NCI-H82 treated with DMSO at 0.1 percent for 48 hours (cell line): ENCODE measurements at regions not wholly inside any gene's neighbourhood (a gene's known extent, or its start where the extent isn't known, plus 50 kb on each side); places are given as distances from the start of the nearest gene placed in this dataset.

Experiments
- DNase-seq: peaks from one replicate; lab custom pipeline; 2025; ENCODE audit not compliant: unreplicated experiment; lab: John Stamatoyannopoulos, UW

- DNase-seq = no peak
Measured at GRCh38 chr7:32428546-32428945, 61.6 kb downstream of the LSM5 start.

GRCh38 chr7:32427769-32428291 lies 62.4 kb downstream of the LSM5 start:
- no peak for DNase-seq

DNA sequence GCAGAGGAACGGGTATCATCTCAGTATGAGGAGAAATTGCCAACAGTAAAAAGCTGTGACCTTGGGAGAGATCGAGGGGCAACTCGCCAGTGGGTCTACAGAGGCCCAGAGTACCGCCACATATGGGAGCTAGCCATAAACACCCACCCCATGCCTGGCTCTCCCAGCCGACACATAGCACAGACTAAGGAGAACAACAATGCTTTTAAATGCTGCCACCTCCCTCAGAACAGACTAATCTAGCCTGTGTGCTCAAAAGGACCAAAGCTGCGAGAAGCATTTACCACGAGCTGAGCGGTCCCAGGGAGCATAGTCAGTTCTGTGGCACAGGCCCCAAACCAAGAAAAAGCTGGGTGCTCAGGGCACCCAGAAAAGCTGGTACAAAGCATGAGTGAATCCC lies 73.3 kb downstream of the LSM5 start:
- no peak for DNase-seq

- DNase-seq = no peak
Measured at GRCh38 chr7:32415936-32416335, 74.2 kb downstream of the LSM5 start.

DNA sequence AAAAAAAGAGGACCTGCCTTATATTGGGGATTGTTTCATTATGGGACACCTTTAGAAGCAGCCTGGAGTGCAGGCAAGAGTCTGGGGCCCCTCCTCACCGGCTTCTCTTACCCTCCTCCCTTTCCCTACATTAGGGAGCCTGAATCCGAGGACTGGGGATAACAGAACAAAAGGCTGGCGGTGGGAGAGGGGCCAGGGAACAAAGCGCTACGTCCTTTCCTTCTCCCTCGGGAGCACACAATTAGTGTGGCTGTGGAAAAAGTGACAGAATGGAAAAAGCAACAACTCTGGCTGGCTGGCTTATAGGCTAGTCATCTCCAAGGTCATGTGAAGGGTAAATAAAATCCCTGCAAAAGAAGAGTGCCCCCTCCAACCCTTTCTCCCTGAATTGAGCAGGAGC lies 74.7 kb downstream of the LSM5 start:
- no peak for DNase-seq

DNA sequence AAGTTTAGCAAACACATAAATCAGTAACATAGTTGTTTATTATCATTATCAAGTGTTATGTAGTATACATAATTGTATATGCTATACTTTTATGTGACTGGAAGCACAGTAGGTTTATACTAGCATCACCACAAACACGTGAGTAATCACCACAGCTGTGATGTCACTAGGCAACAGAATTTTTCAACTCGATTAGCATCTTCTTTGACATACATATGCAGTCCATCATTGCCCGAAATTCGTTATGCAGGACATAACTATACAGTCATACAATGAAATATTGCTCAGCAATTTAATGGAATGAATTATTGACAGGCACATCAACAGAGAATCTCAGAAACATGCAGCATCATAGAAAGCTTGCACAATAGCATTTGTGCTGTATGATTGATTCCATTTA lies 77.7 kb downstream of the LSM5 start:
- DNase-seq = no peak

DNA sequence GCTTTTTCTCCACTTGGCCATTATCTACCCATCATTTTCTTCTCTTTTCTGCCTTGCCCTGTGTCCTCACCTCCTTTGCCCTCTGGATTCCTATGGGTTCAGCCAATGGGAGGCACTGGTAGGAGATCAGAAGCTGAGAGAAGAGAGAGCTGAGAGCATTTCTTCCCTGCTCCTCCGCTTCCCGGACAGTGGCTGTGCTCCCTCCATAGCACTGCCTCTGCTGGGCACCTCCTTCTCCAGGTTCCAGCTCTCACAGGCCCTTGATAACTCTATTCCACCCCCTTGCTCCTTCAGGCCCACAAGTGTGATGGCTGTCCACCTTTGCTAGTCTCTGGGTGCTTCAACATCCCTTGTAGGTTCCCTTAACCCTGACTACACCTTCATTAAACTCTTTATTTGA lies 79.6 kb downstream of the LSM5 start:
- no peak for DNase-seq

GRCh38 chr7:32406386-32406785 lies 83.8 kb downstream of the LSM5 start:
- DNase-seq = no peak

DNA sequence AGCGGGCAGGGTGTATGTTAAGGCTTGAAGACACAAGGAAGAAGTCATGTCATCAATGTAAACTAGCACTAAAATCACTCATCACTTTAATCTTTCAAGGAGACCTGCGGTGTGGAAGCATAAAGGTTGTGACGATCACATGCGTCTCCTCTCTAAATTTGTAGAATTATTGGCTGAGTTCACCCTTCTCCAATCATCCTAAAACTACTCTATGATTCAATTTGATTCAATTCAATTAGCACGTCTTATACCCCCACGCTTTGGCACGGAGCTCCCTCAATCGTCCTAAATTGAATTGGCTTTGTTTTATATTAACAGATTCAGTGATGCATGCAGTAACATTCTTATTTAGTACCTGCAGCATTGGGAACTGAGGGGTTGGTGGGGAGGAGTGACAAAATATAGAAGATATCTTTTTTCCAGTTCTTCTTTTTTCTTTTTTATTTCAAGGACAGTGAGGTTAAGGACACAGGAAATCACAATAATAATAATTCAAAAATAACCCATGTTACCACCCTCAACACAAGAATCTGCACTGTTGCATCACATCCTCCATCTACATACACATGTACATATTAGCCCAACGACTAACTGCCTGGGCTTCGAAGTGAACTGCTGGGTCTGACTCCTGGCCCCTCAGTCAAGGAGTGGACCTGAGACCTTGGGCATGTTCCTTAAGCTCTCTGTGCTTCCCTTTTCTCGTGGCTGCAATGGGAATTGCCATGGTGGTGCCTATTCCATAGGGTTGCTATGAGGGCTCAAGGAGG lies 86.5 kb downstream of the LSM5 start:
- no peak for DNase-seq

- no peak for DNase-seq
Measured at GRCh38 chr7:32400676-32401075, 89.5 kb downstream of the LSM5 start.

DNA sequence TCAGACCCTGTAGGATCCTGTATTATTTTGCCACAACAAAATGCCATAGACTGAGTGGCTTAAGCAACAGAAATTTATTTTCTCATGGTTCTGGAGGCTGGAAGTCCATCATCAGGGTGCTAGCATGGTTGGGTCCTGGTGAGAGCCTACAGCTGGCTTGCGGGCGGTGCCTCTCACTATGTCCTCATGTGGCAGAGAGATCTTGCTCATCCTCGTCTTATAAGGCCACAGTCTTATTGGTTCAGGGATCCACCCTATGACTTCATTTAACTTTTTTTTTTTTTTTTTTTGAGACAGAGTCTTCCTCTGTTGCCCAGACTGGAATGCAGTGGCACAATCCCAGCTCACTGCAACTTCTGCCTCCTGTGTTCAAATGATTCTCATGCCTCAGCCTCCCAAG lies 90.9 kb downstream of the LSM5 start:
- no peak for DNase-seq

GRCh38 chr7:32395168-32395567 lies 95.0 kb downstream of the LSM5 start:
- DNase-seq = no peak

DNA sequence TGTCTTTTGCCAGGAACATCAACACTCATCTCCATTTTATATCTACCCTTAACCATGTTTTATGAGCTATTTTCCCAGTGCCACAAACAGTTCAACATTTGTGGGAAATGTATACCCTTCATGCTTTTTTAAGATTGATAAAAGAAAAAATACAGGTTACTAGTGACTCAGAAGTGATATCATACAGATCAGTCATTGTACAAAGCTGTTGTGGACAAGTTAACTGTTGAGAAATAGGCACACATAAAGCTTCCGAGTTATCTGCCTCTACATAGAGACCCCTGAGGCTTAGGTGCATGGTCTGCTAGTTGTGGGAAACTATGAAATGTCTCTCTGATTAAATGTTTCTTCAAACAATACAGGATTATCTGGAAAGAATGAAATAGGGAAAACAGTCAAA lies 96.3 kb downstream of the LSM5 start:
- no peak for DNase-seq

DNA sequence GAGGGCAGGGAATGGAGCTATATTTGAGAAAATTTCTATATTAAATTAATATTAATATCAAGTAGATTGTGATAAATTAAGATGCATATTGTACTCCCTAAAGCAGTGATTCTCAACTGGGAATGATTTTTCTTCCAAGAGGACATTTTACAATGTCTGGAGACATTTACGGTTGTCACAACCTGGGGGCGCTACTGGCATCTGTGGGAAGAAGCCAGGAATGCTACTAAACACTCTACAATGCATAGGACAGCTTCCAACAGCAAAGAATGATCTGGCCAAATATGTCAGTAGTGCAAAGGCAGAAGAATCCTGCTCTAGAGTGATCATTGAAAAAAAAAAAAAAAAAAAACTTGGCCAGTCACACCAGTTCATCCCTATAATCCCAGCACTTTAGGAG lies 100.0 kb downstream of the LSM5 start:
- DNase-seq = no peak

DNA sequence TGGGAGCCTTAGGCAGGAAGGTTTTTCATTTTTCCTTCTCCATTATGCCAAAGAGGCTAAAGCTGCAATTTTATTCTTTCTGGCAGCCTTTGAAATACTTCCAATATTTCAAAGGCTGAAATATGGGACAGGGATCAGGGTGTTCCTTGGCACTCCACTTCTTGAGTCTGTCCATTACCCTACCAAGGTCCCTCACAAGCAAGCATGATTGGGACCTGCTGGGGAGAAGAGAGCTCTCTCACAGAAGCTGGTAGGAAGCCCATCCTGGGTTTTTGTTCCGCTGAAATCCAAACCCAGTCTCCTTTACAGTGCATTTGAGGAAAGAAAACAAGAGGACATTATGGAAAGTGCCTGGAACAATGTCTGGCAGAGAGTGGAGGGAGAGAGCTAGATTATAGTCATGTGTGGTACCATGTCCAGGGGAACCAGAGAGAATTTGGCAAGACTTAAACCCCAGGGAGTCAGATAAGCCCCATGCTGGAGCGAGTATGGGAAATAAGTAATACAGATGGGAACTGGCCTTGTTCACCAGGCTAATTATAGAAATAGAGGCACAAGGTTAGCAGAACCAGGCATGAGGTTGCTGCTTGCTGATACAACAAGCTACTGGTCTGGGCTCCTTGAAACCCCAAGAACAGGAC lies 104.7 kb downstream of the LSM5 start:
- DNase-seq = no peak

- DNase-seq = no peak
Measured at GRCh38 chr7:32381024-32381601, 109.1 kb downstream of the LSM5 start.

- no peak for DNase-seq
Measured at GRCh38 chr7:32379510-32380112, 110.6 kb downstream of the LSM5 start.

DNA sequence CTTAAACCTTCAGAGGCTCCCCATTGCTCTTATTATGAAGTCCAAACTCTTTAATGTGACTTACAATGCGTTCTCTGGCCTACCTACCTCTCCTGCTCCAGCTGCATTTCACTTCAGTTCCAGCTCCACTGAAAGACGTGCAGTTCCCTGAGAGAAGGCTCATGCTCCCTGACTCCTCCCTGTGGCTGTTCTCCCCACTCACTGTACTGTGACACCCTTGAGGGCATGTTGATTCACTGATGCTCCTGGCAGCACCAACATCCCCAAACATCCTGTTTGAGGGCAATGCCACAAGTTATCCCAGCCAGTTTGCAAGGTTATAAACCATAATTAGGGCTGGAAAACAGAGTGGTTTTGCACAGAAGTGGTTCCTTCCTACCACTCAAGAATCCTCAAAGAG lies 111.2 kb downstream of the LSM5 start:
- DNase-seq = no peak

- DNase-seq = no peak
Measured at GRCh38 chr7:32364581-32364980, 125.6 kb downstream of the LSM5 start.

DNA sequence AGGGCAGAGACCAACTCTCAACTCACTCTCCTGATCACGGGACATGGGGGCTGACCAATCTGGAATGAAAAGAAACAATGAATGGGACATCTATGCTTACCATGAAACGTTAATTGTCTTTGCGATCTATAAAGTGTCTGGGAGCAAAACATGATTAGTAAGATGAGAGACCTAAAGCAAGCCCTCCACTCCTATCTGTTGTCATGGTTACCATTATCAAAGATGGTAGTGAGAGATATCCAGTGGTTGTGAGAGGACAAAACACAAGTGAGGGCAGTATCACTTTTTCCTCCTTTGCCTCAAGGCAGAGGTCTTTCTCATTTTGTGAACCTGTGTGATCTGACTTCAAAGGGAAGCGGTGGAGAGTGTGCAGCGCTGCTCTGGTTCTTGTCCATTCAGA lies 130.1 kb downstream of the LSM5 start:
- DNase-seq = no peak

- peak; percentile 58 for DNase-seq
Measured at GRCh38 chr7:32357535-32358277, 132.5 kb downstream of the LSM5 start.
